ENCODE measurements at regions not wholly inside any gene's neighbourhood (a gene's known extent, or its start where the extent isn't known, plus 50 kb on each side); places are given as distances from the start of the nearest gene placed in this dataset.
A peak's percentile ranks its signal among the peaks of the same experiment; 100 is the strongest.

DNA sequence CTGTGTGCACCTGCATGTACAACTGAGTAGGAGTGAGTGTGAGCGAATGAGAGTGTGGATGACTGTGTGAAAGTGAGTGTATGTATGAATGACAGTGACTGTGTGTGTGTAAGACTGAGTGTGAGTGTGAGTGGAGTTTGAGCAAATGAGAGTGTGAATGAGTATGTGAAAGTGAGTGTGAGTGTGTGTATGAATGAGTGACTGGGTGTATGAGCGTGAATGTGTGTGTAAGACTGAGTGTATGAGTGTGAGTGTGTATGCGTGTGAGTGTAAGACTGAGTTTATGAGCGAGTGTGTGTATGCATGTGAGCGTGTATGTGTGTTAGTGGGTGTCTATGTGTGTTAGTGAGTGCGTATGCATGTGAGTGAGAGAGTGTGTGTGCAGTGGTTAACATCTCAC lies 220.8 kb downstream of the QKI start (continued):
- TF ChIP-seq ATF7 (IDR thresholded peaks at IDR 0.05) (peak; percentile 26; the same call in 1 of the 2 replicates), ATF7 (CRISPR knock-in tag; IDR thresholded peaks at IDR 0.05) (no peak), NBN (conservative IDR thresholded peaks at IDR 0.05) (peak; percentile 97; the same call in 1 of the 2 replicates), ZFYVE20 (CRISPR knock-in tag; IDR thresholded peaks at IDR 0.05; ENCODE audit: borderline replicate concordance, low read depth) (no peak), TARDBP (CRISPR knock-in tag; IDR thresholded peaks at IDR 0.05) (no peak), ZNF569 (CRISPR knock-in tag; IDR thresholded peaks at IDR 0.05; ENCODE audit: borderline replicate concordance) (no peak), ZMYM2 (CRISPR knock-in tag; IDR thresholded peaks at IDR 0.05) (no peak), MED1 (CRISPR knock-in tag; IDR thresholded peaks at IDR 0.05) (no peak), LCORL (IDR thresholded peaks at IDR 0.05) (0 out of 2 replicates have a peak, but pooled peaks have one; percentile 47), LCORL (CRISPR knock-in tag; IDR thresholded peaks at IDR 0.05) (no peak), PAF1 (CRISPR knock-in tag; IDR thresholded peaks at IDR 0.05) (no peak), ZNF451 (CRISPR knock-in tag; IDR thresholded peaks at IDR 0.05) (no peak), CREB1 (IDR thresholded peaks at IDR 0.05) (peak; percentile 38; the same call in 1 of the 2 replicates), CREB1 (CRISPR knock-in tag; IDR thresholded peaks at IDR 0.05) (no peak), NCOA2 (CRISPR knock-in tag; IDR thresholded peaks at IDR 0.05) (no peak), SALL2 (CRISPR knock-in tag; IDR thresholded peaks at IDR 0.05) (no peak), ZNF816 (CRISPR knock-in tag; IDR thresholded peaks at IDR 0.05; ENCODE audit: borderline replicate concordance) (no peak), ZNF282 (IDR thresholded peaks at IDR 0.05; ENCODE audit: partially characterized antibody) (peak; percentile 83), SNRNP70 (IDR thresholded peaks at IDR 0.05; ENCODE audit: low read depth, low read length) (no peak)
- TF ChIP-seq, protein P1, sequence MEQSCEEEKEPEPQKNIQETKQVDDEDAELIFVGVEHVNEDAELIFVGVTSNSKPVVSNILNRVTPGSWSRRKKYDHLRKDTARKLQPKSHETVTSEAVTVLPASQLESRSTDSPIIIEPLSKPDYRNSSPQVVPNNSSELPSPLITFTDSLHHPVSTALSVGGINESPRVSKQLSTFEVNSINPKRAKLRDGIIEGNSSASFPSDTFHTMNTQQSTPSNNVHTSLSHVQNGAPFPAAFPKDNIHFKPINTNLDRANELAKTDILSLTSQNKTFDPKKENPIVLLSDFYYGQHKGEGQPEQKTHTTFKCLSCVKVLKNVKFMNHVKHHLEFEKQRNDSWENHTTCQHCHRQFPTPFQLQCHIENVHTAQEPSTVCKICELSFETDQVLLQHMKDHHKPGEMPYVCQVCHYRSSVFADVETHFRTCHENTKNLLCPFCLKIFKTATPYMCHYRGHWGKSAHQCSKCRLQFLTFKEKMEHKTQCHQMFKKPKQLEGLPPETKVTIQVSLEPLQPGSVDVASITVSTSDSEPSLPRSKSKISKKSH (CRISPR knock-in tag; IDR thresholded peaks at IDR 0.05; ENCODE audit: borderline replicate concordance): no peak
- TF ChIP-seq, protein P2, sequence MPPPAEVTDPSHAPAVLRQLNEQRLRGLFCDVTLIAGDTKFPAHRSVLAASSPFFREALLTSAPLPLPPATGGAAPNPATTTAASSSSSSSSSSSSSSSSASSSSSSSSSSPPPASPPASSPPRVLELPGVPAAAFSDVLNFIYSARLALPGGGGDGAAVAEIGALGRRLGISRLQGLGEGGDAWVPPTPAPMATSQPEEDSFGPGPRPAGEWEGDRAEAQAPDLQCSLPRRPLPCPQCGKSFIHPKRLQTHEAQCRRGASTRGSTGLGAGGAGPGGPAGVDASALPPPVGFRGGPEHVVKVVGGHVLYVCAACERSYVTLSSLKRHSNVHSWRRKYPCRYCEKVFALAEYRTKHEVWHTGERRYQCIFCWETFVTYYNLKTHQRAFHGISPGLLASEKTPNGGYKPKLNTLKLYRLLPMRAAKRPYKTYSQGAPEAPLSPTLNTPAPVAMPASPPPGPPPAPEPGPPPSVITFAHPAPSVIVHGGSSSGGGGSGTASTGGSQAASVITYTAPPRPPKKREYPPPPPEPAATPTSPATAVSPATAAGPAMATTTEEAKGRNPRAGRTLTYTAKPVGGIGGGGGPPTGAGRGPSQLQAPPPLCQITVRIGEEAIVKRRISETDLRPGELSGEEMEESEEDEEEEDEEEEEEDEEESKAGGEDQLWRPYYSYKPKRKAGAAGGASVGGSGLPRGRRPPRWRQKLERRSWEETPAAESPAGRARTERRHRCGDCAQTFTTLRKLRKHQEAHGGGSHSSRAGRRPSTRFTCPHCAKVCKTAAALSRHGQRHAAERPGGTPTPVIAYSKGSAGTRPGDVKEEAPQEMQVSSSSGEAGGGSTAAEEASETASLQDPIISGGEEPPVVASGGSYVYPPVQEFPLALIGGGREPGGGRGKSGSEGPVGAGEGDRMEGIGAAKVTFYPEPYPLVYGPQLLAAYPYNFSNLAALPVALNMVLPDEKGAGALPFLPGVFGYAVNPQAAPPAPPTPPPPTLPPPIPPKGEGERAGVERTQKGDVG (CRISPR knock-in tag; IDR thresholded peaks at IDR 0.05; ENCODE audit: borderline replicate concordance): no peak
- TF ChIP-seq, protein P3, sequence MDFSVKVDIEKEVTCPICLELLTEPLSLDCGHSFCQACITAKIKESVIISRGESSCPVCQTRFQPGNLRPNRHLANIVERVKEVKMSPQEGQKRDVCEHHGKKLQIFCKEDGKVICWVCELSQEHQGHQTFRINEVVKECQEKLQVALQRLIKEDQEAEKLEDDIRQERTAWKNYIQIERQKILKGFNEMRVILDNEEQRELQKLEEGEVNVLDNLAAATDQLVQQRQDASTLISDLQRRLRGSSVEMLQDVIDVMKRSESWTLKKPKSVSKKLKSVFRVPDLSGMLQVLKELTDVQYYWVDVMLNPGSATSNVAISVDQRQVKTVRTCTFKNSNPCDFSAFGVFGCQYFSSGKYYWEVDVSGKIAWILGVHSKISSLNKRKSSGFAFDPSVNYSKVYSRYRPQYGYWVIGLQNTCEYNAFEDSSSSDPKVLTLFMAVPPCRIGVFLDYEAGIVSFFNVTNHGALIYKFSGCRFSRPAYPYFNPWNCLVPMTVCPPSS (IDR thresholded peaks at IDR 0.05): peak; percentile 97
- TF ChIP-seq, protein P4, sequence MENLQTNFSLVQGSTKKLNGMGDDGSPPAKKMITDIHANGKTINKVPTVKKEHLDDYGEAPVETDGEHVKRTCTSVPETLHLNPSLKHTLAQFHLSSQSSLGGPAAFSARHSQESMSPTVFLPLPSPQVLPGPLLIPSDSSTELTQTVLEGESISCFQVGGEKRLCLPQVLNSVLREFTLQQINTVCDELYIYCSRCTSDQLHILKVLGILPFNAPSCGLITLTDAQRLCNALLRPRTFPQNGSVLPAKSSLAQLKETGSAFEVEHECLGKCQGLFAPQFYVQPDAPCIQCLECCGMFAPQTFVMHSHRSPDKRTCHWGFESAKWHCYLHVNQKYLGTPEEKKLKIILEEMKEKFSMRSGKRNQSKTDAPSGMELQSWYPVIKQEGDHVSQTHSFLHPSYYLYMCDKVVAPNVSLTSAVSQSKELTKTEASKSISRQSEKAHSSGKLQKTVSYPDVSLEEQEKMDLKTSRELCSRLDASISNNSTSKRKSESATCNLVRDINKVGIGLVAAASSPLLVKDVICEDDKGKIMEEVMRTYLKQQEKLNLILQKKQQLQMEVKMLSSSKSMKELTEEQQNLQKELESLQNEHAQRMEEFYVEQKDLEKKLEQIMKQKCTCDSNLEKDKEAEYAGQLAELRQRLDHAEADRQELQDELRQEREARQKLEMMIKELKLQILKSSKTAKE (CRISPR knock-in tag; IDR thresholded peaks at IDR 0.05; ENCODE audit: borderline replicate concordance): no peak
- TF ChIP-seq, protein P5, sequence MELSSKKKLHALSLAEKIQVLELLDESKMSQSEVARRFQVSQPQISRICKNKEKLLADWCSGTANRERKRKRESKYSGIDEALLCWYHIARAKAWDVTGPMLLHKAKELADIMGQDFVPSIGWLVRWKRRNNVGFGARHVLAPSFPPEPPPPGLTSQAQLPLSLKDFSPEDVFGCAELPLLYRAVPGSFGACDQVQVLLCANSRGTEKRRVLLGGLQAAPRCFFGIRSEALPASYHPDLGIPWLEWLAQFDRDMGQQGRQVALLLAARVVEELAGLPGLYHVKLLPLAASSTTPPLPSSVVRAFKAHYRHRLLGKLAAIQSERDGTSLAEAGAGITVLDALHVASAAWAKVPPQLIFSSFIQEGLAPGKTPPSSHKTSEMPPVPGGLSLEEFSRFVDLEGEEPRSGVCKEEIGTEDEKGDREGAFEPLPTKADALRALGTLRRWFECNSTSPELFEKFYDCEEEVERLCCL (CRISPR knock-in tag; IDR thresholded peaks at IDR 0.05; ENCODE audit: borderline replicate concordance): no peak

Measured in HepG2 (cell line).